ENCODE measurements at regions not wholly inside any gene's neighbourhood (a gene's known extent, or its start where the extent isn't known, plus 50 kb on each side); places are given as distances from the start of the nearest gene placed in this dataset.
"Not testable (repeated sequence)": the region's sequence is repeated elsewhere in the genome, so short reads cannot be mapped to it uniquely, and the experiment has no call there.

GRCh38 chr18:1668279-1668678, 763.6 kb downstream of the ADCYAP1 start:
- intact Hi-C loops (cut with DNase I), result no loop called here
- DNase-seq, result no peak

GRCh38 chr18:1671710-1672109, 767.0 kb downstream of the ADCYAP1 start:
- intact Hi-C loops (cut with DNase I); DNase-seq: not testable (repeated sequence)

- intact Hi-C loops (cut with DNase I), result no loop called here
Observed at GRCh38 chr18:1676387-1676786, 771.7 kb downstream of the ADCYAP1 start.

GRCh38 chr18:1680108-1680507, 775.4 kb downstream of the ADCYAP1 start:
- no peak for DNase-seq
- intact Hi-C loops (cut with DNase I), result no loop called here

More at GRCh38 chr18:1676387-1676786, 771.7 kb downstream of the ADCYAP1 start:
- no peak for DNase-seq

GRCh38 chr18:1691863-1692262, 787.2 kb downstream of the ADCYAP1 start:
- no peak for DNase-seq
- intact Hi-C loops (cut with DNase I), result no loop called here

GRCh38 chr18:1708006-1708405, 803.3 kb downstream of the ADCYAP1 start:
- DNase-seq, result peak in 2 of 42 donors; percentile 3 to 4
- intact Hi-C loops (cut with DNase I), result no loop called here

GRCh38 chr18:1710114-1710513, 805.4 kb downstream of the ADCYAP1 start:
- no peak for DNase-seq
- intact Hi-C loops (cut with DNase I), result no loop called here

- intact Hi-C loops (cut with DNase I), result no loop called here
- DNase-seq, result no peak
Observed at GRCh38 chr18:1732143-1732542, 827.5 kb downstream of the ADCYAP1 start.

GRCh38 chr18:1746131-1746530, 825.2 kb downstream of the METTL4 start:
- DNase-seq, result no peak
- intact Hi-C loops (cut with DNase I), result no loop called here

- DNase-seq, result no peak
- intact Hi-C loops (cut with DNase I), result no loop called here
Observed at GRCh38 chr18:1751249-1751648, 820.1 kb downstream of the METTL4 start.

- no peak for DNase-seq
- intact Hi-C loops (cut with DNase I), result no loop called here
Observed at GRCh38 chr18:1760901-1761300, 810.4 kb downstream of the METTL4 start.

- intact Hi-C loops (cut with DNase I), result no loop called here
- DNase-seq, result no peak
Observed at GRCh38 chr18:1774261-1774660, 797.0 kb downstream of the METTL4 start.

- DNase-seq, result no peak
- intact Hi-C loops (cut with DNase I), result no loop called here
Observed at GRCh38 chr18:1777843-1778242, 793.5 kb downstream of the METTL4 start.

GRCh38 chr18:1778496-1779178, 792.7 kb downstream of the METTL4 start:
- intact Hi-C loops (cut with DNase I), result no loop called here
- no peak for DNase-seq

GRCh38 chr18:1779587-1779986, 791.7 kb downstream of the METTL4 start:
- DNase-seq, result no peak
- intact Hi-C loops (cut with DNase I), result no loop called here

GRCh38 chr18:1784113-1784512, 787.2 kb downstream of the METTL4 start:
- intact Hi-C loops (cut with DNase I), result no loop called here
- DNase-seq, result no peak

GRCh38 chr18:1785980-1786379, 785.3 kb downstream of the METTL4 start:
- DNase-seq; intact Hi-C loops (cut with DNase I): not testable (repeated sequence)

- no peak for DNase-seq
- intact Hi-C loops (cut with DNase I), result no loop called here
Observed at GRCh38 chr18:1796636-1797035, 774.7 kb downstream of the METTL4 start.

- intact Hi-C loops (cut with DNase I), result no loop called here
- DNase-seq, result no peak
Observed at GRCh38 chr18:1797235-1797634, 774.1 kb downstream of the METTL4 start.

GRCh38 chr18:1805521-1805920, 765.8 kb downstream of the METTL4 start:
- DNase-seq, result no peak
- intact Hi-C loops (cut with DNase I), result no loop called here

- DNase-seq, result no peak
- intact Hi-C loops (cut with DNase I), result no loop called here
Observed at GRCh38 chr18:1806884-1807615, 764.3 kb downstream of the METTL4 start.

All from head of caudate nucleus (tissue), 42 donors.